ENCODE measurements at regions not wholly inside any gene's neighbourhood (a gene's known extent, or its start where the extent isn't known, plus 50 kb on each side); places are given as distances from the start of the nearest gene placed in this dataset.

GRCh38 chr15:39494462-39494861 lies 86.4 kb upstream of the THBS1 start:
- DNase-seq: no peak

- no peak for DNase-seq
These were observed 84.7 kb upstream of the THBS1 start for GRCh38 chr15:39495871-39496840.

GRCh38 chr15:39497016-39497758 lies 83.7 kb upstream of the THBS1 start:
- DNase-seq: no peak

- DNase-seq: no peak
These were observed 82.9 kb upstream of the THBS1 start for GRCh38 chr15:39497759-39498565.

- DNase-seq: peak; percentile 86
These were observed 82.2 kb upstream of the THBS1 start for GRCh38 chr15:39498629-39499028.

GRCh38 chr15:39499042-39499441 lies 81.8 kb upstream of the THBS1 start:
- DNase-seq: peak; percentile 77

GRCh38 chr15:39499681-39500080 lies 81.2 kb upstream of the THBS1 start:
- no peak for DNase-seq

- DNase-seq: no peak
These were observed 79.4 kb upstream of the THBS1 start for GRCh38 chr15:39501366-39502081.

- no peak for DNase-seq
These were observed 78.8 kb upstream of the THBS1 start for GRCh38 chr15:39502082-39502447.

- DNase-seq: no peak
These were observed 78.2 kb upstream of the THBS1 start for GRCh38 chr15:39502611-39503195.

- no peak for DNase-seq
These were observed 77.4 kb upstream of the THBS1 start for GRCh38 chr15:39503526-39503925.

GRCh38 chr15:39504808-39505207 lies 76.1 kb upstream of the THBS1 start:
- DNase-seq: no peak

GRCh38 chr15:39506146-39506545 lies 74.7 kb upstream of the THBS1 start:
- DNase-seq: no peak

- no peak for DNase-seq
These were observed 72.3 kb upstream of the THBS1 start for GRCh38 chr15:39508536-39508935.

- peak; percentile 59 for DNase-seq
These were observed 70.7 kb upstream of the THBS1 start for GRCh38 chr15:39510001-39510701.

GRCh38 chr15:39511000-39511915 lies 69.6 kb upstream of the THBS1 start:
- DNase-seq: no peak

- DNase-seq: no peak
These were observed 69.0 kb upstream of the THBS1 start for GRCh38 chr15:39511916-39512260.

- DNase-seq: no peak
These were observed 68.2 kb upstream of the THBS1 start for GRCh38 chr15:39512643-39513042.

GRCh38 chr15:39513936-39514335 lies 66.9 kb upstream of the THBS1 start:
- no peak for DNase-seq

GRCh38 chr15:39514933-39515332 lies 65.9 kb upstream of the THBS1 start:
- DNase-seq: no peak
